ENCODE measurements at regions not wholly inside any gene's neighbourhood (a gene's known extent, or its start where the extent isn't known, plus 50 kb on each side); places are given as distances from the start of the nearest gene placed in this dataset.
A peak's percentile ranks its signal among the peaks of the same experiment; 100 is the strongest.
"Not testable (repeated sequence)": the region's sequence is repeated elsewhere in the genome, so short reads cannot be mapped to it uniquely, and the experiment has no call there.

DNA sequence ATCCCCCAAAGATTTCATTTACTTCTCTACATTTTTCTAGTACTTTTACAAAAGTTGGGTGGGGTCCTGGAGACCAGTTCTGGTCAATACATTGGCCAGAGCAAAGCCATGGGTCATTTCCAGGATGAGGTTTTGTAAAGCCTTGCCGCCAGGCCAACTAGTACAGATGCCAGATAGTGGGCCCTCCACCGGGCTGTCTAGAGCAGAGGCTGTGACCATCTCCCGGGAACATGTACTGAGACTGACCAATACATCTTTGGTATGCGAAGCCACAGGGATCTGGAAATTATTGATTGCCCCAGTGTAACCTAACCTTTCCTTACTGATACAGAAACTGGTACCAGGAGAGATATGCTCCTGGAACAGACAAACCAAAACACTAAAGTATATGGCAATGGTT, 599.2 kb downstream of the ADCYAP1 start:
- Histone ChIP-seq H3K9ac (ENCODE audit: insufficient read length, low read depth) (no peak overlapping the region), H3K4me3 (ENCODE audit: insufficient read length, low read depth) (no peak overlapping the region), H3K27me3 (ENCODE audit: insufficient read depth, insufficient read length) (no peaks in the 10 kb centered on the region), H3K4me1 (ENCODE audit: insufficient read depth, insufficient read length) (no peaks in the 10 kb centered on the region), H3K9me3 (ENCODE audit: insufficient read depth, low read length) (no peaks in the 10 kb centered on the region), H3K36me3 (ENCODE audit: insufficient read depth, insufficient read length, low read length) (no peaks in the 10 kb centered on the region)
- no peak for DNase-seq (ENCODE audit: low read depth, low spot score)
- TF ChIP-seq SUZ12 (IDR thresholded peaks at IDR 0.05; ENCODE audit: extremely low read depth, insufficient read depth, insufficient read length) (no peak), ZNF274 (IDR thresholded peaks at IDR 0.05; ENCODE audit: low read depth, low read length) (no peak), YY1 (IDR thresholded peaks at IDR 0.05; ENCODE audit: insufficient read depth, insufficient read length) (no peak)

DNA sequence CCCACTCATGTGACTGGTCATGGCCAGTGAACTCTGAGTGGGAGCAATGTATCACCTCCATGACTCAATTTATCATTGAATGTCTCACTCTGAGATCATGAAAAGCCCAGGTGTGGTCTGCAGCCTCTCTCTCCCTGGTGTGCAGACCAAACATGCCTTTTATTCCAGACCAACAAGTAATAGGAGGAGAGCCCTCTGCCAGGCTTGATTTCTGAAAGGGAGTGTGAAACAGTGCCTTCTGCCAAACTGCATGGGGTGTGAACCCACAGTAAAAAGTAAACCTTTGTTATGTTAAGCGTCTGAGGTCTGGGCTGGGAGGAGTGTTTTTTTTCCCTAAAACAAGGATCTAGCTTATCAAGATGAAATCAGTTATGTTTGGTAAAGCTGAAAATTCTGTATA, 601.2 kb downstream of the ADCYAP1 start:
- Histone ChIP-seq H3K4me3 (ENCODE audit: insufficient read length, low read depth) (no peak overlapping the region), H3K9ac (ENCODE audit: insufficient read length, low read depth) (no peak overlapping the region), H3K9me3 (ENCODE audit: insufficient read depth, low read length) (no peaks in the 10 kb centered on the region), H3K4me1 (ENCODE audit: insufficient read depth, insufficient read length) (no peaks in the 10 kb centered on the region), H3K36me3 (ENCODE audit: insufficient read depth, insufficient read length, low read length) (no peaks in the 10 kb centered on the region), H3K27me3 (ENCODE audit: insufficient read depth, insufficient read length) (no peaks in the 10 kb centered on the region)
- no peak for TF ChIP-seq SUZ12 (IDR thresholded peaks at IDR 0.05; ENCODE audit: extremely low read depth, insufficient read depth, insufficient read length)
- TF ChIP-seq ZNF274 (IDR thresholded peaks at IDR 0.05; ENCODE audit: low read depth, low read length) = no peak
- TF ChIP-seq YY1 (IDR thresholded peaks at IDR 0.05; ENCODE audit: insufficient read depth, insufficient read length) = no peak
- DNase-seq (ENCODE audit: low read depth, low spot score) = peak; percentile 2

DNA sequence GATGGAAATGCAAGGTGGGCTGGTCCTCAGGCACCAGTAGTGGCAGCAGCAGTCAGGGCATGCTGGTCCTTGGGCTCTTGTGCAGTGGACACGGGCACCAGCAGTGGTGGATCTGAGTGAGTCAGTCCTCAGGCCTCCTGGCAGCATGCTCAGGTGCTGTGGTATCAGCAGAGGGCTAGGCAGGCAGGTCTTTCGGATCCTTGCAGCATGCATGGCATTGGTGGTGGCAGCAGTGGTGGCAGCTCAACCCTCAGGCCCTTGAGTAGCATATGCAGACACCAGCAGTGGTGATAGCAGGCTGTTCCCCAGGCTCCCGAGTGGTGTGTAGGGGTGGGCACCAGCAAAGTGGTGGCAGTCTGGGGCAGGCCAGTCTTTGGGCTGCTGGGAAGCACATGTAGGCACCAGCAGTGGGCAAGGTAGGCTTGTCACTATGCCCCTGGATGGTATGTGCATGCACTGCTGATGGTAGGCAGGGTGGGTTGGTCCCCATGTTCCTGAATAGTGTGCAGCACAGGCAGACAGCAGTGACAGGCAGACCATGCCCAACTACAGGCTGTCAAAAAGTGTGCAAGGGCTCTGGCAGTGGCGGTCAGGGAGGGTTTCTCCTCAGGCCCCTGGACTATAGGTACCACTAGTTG, 606.0 kb downstream of the ADCYAP1 start:
- DNase-seq (ENCODE audit: low read depth, low spot score) = no peak
- Histone ChIP-seq H3K4me1 (ENCODE audit: insufficient read depth, insufficient read length) (no peaks in the 10 kb centered on the region), H3K36me3 (ENCODE audit: insufficient read depth, insufficient read length, low read length) (no peaks in the 10 kb centered on the region), H3K4me3 (ENCODE audit: insufficient read length, low read depth) (no peak overlapping the region), H3K27me3 (ENCODE audit: insufficient read depth, insufficient read length) (no peaks in the 10 kb centered on the region), H3K9me3 (ENCODE audit: insufficient read depth, low read length) (no peaks in the 10 kb centered on the region; the same call in 1 of the 2 replicates), H3K9ac (ENCODE audit: insufficient read length, low read depth) (no peak overlapping the region)
- TF ChIP-seq ZNF274 (IDR thresholded peaks at IDR 0.05; ENCODE audit: low read depth, low read length) = no peak
- no peak for TF ChIP-seq SUZ12 (IDR thresholded peaks at IDR 0.05; ENCODE audit: extremely low read depth, insufficient read depth, insufficient read length)
- no peak for TF ChIP-seq YY1 (IDR thresholded peaks at IDR 0.05; ENCODE audit: insufficient read depth, insufficient read length)

- Histone ChIP-seq H3K4me3 (ENCODE audit: insufficient read length, low read depth) (no peak overlapping the region), H3K9ac (ENCODE audit: insufficient read length, low read depth) (no peak overlapping the region), H3K36me3 (ENCODE audit: insufficient read depth, insufficient read length, low read length) (no peaks in the 10 kb centered on the region), H3K27me3 (ENCODE audit: insufficient read depth, insufficient read length) (no peaks in the 10 kb centered on the region), H3K9me3 (ENCODE audit: insufficient read depth, low read length) (no peaks in the 10 kb centered on the region; the same call in 1 of the 2 replicates), H3K4me1 (ENCODE audit: insufficient read depth, insufficient read length) (no peaks in the 10 kb centered on the region)
- DNase-seq (ENCODE audit: low read depth, low spot score) = no peak
- TF ChIP-seq YY1 (IDR thresholded peaks at IDR 0.05; ENCODE audit: insufficient read depth, insufficient read length) (no peak), ZNF274 (IDR thresholded peaks at IDR 0.05; ENCODE audit: low read depth, low read length) (no peak), SUZ12 (IDR thresholded peaks at IDR 0.05; ENCODE audit: extremely low read depth, insufficient read depth, insufficient read length) (no peak)
Observed at GRCh38 chr18:1511619-1512311, 607.1 kb downstream of the ADCYAP1 start.

DNA sequence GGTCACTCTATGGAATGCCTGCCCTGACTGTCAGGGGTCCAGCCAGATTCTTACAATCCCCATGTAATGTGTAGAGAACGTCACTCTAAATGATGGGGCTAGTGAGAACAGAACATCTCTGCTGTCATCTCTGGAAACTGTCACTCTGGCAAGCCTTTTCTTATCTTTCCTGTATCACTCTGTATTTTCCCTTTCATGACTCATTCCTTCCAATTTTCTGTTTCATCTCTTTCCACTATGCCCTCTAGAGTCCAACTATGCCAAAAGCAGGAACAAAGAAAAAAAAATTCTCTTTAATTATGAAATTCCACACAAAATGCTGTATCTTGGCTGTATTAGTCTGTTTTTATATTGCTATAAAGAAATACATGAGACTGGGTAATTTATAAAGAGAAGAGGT, 608.8 kb downstream of the ADCYAP1 start:
- Histone ChIP-seq H3K36me3 (ENCODE audit: insufficient read depth, insufficient read length, low read length) (no peaks in the 10 kb centered on the region), H3K9ac (ENCODE audit: insufficient read length, low read depth) (no peak overlapping the region), H3K4me3 (ENCODE audit: insufficient read length, low read depth) (no peak overlapping the region), H3K9me3 (ENCODE audit: insufficient read depth, low read length) (no peaks in the 10 kb centered on the region; the same call in 1 of the 2 replicates), H3K27me3 (ENCODE audit: insufficient read depth, insufficient read length) (no peaks in the 10 kb centered on the region), H3K4me1 (ENCODE audit: insufficient read depth, insufficient read length) (no peaks in the 10 kb centered on the region)
- no peak for TF ChIP-seq SUZ12 (IDR thresholded peaks at IDR 0.05; ENCODE audit: extremely low read depth, insufficient read depth, insufficient read length)
- no peak for TF ChIP-seq YY1 (IDR thresholded peaks at IDR 0.05; ENCODE audit: insufficient read depth, insufficient read length)
- TF ChIP-seq ZNF274 (IDR thresholded peaks at IDR 0.05; ENCODE audit: low read depth, low read length) = no peak
- no peak for DNase-seq (ENCODE audit: low read depth, low spot score)

DNA sequence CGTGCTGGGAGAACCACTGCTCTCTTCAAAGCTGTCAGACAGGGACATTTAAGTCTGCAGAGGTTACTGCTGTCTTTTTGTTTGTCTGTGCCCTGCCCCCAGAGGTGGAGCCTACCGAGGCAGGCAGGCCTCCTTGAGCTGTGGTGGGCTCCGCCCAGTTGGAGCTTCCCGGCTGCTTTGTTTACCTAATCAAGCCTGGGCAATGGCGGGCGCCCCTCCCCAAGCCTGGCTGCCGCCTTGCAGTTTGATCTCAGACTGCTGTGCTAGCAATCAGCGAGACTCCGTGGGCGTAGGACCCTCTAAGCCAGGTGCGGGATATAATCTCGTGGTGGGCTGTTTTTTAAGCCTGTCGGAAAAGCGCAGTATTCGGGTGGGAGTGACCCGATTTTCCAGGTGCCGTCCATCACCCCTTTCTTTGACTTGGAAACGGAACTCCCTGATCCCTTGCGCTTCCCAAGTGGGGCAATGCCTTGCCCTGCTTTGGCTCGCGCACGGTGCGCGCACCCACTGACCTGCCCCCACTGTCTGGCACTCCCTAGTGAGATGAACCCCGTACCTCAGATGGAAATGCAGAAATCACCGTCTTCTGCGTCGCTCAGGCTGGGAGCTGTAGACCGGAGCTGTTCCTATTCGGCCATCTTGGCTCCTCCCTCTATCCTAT, 617.0 kb downstream of the ADCYAP1 start:
- not testable (repeated sequence) for H3K27me3 ChIP-seq (ENCODE audit: insufficient read depth, insufficient read length); H3K9me3 ChIP-seq (ENCODE audit: insufficient read depth, low read length); H3K36me3 ChIP-seq (ENCODE audit: insufficient read depth, insufficient read length, low read length); DNase-seq (ENCODE audit: low read depth, low spot score); H3K4me1 ChIP-seq (ENCODE audit: insufficient read depth, insufficient read length)
- Histone ChIP-seq H3K4me3 (ENCODE audit: insufficient read length, low read depth) (peak overlapping the region; percentile 37), H3K9ac (ENCODE audit: insufficient read length, low read depth) (peak overlapping the region; percentile 74)

DNA sequence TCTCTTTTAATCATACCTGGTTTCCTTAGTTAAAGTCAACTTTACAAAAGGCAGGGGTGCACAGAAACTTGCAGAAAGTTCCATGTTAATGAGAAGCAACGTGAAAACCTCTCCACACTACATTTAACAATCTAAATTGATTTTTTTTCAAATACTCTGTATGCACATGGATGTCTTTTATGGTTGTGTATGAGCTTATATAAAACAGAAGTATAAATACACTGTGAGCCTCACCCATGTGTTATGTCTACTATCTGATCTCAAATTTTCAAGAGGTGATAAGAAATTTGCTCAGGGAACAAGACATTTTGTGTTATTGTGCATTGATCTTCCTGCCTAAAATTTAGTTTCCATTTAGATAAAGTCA, 617.6 kb downstream of the ADCYAP1 start:
- Histone ChIP-seq H3K9ac (ENCODE audit: insufficient read length, low read depth) (no peak overlapping the region), H3K36me3 (ENCODE audit: insufficient read depth, insufficient read length, low read length) (no peaks in the 10 kb centered on the region), H3K4me1 (ENCODE audit: insufficient read depth, insufficient read length) (no peaks in the 10 kb centered on the region), H3K9me3 (ENCODE audit: insufficient read depth, low read length) (no peaks in the 10 kb centered on the region), H3K4me3 (ENCODE audit: insufficient read length, low read depth) (peak overlapping the region; percentile 37), H3K27me3 (ENCODE audit: insufficient read depth, insufficient read length) (no peaks in the 10 kb centered on the region)
- DNase-seq (ENCODE audit: low read depth, low spot score) = no peak
- TF ChIP-seq YY1 (IDR thresholded peaks at IDR 0.05; ENCODE audit: insufficient read depth, insufficient read length) (no peak), SUZ12 (IDR thresholded peaks at IDR 0.05; ENCODE audit: extremely low read depth, insufficient read depth, insufficient read length) (no peak), ZNF274 (IDR thresholded peaks at IDR 0.05; ENCODE audit: low read depth, low read length) (no peak)

Measured in NT2/D1 (cell line).